PC-3 (cell line): ENCODE measurements at regions not wholly inside any gene's neighbourhood (a gene's known extent, or its start where the extent isn't known, plus 50 kb on each side); places are given as distances from the start of the nearest gene placed in this dataset.

Experiments used
- ATAC-seq: fragments of 200-7000 bp; cut with Tn5 transposase; 2 replicates; pipeline ENCODE4 v1.9.1; 2020; ENCODE audit warnings: mild to moderate bottlenecking, moderate library complexity
- BruUV-seq: library from RNA; stranded (reverse); fragments of 400-500 nt; replicated peaks from 2 replicates; lab custom pipeline; 2021; lab: Mats Ljungman, UMichigan
- CTCF ChIA-PET: fragments of 300-600 bp; sonication (Branson Sonifier 250); formaldehyde crosslinking; loops from one replicate; lab custom pipeline; 2022; ENCODE audit warnings: antibody characterized with exemption; lab: Charles Lee
- POLR2A ChIA-PET: fragments of 300-600 bp; sonication (Branson Sonifier 250); formaldehyde crosslinking; loops from one replicate; lab custom pipeline; 2022; ENCODE audit warnings: antibody characterized with exemption; ENCODE audit not compliant: unreplicated experiment; lab: Charles Lee
- DNase-seq: peaks from one replicate; pipeline ENCODE4 v3.0.0-alpha.2; 2015
- H2AFZ ChIP-seq: fragments of 300-600 bp; sonication (generic); 2 replicates; pipeline ENCODE4 v1.6.0; 2016; ENCODE audit warnings: antibody characterized with exemption, low read length
- H3F3A ChIP-seq: fragments of 300-600 bp; sonication (generic); one replicate; pipeline ENCODE4 v1.6.0; 2017; ENCODE audit warnings: antibody characterized with exemption, low read length, control low read depth, mild to moderate bottlenecking; ENCODE audit not compliant: unreplicated experiment
- H3K27ac ChIP-seq: fragments of 300-600 bp; sonication (generic); 2 replicates; pipeline ENCODE4 v1.5.1; 2016; ENCODE audit warnings: mild to moderate bottlenecking, low read length
- H3K27me3 ChIP-seq: fragments of 300-600 bp; sonication (generic); 2 replicates; pipeline ENCODE4 v1.6.1; 2016; ENCODE audit warnings: low read length, mixed read lengths
- H3K36me3 ChIP-seq: fragments of 300-600 bp; sonication (generic); 2 replicates; pipeline ENCODE4 v1.6.1; 2016; ENCODE audit warnings: low read depth, mixed run types, low read length, mixed read lengths
- H3K4me1 ChIP-seq: fragments of 300-600 bp; sonication (generic); 2 replicates; pipeline ENCODE4 v1.5.1; 2016; ENCODE audit warnings: low read length; ENCODE audit not compliant: insufficient read depth
- H3K4me2 ChIP-seq: fragments of 300-600 bp; sonication (generic); 2 replicates; pipeline ENCODE4 v1.6.0; 2016; ENCODE audit warnings: low read length
- H3K4me3 ChIP-seq: fragments of 300-600 bp; sonication (generic); 2 replicates; pipeline ENCODE4 v1.5.1; 2016; ENCODE audit warnings: mild to moderate bottlenecking, low read length, mixed read lengths
- H3K79me2 ChIP-seq: fragments of 300-600 bp; sonication (generic); 2 replicates; pipeline ENCODE4 v1.6.1; 2017; ENCODE audit warnings: low read length, mixed read lengths
- H3K9ac ChIP-seq: fragments of 300-600 bp; sonication (generic); 2 replicates; pipeline ENCODE4 v1.6.0; 2016; ENCODE audit warnings: mild to moderate bottlenecking, low read length
- H3K9me2 ChIP-seq: fragments of 300-600 bp; sonication (generic); replicated peaks from 2 replicates; pipeline ENCODE4 v1.6.1; 2016; ENCODE audit warnings: mixed run types, low read length, mixed read lengths
- H3K9me3 ChIP-seq: fragments of 300-600 bp; sonication (generic); 2 replicates; pipeline ENCODE4 v1.6.1; 2016; ENCODE audit warnings: low read length, mixed read lengths
- H4K20me1 ChIP-seq: fragments of 300-600 bp; sonication (generic); 2 replicates; pipeline ENCODE4 v1.6.1; 2016; ENCODE audit warnings: low read length, mixed read lengths
- CTCF ChIP-seq: fragments of 300-600 bp; sonication (generic); conservative IDR thresholded peaks from 2 replicates; pipeline ENCODE4 v1.5.1; 2017; ENCODE audit warnings: antibody characterized with exemption, low read depth, mild to moderate bottlenecking, low read length
- EZH2 ChIP-seq: fragments of 300-600 bp; sonication (generic); IDR thresholded peaks from one replicate; pipeline ENCODE4 v1.6.1; 2017; ENCODE audit warnings: antibody characterized with exemption, mild to moderate bottlenecking, low read length; ENCODE audit not compliant: unreplicated experiment
- EZH2phosphoT487 ChIP-seq: fragments of 300-600 bp; sonication (generic); IDR thresholded peaks from 2 replicates; pipeline ENCODE4 v1.6.1; 2018; ENCODE audit warnings: mild to moderate bottlenecking, antibody characterized with exemption, low read length, borderline replicate concordance
- intact Hi-C: fragments of 100-400 bp; cut with micrococcal nuclease; formaldehyde crosslinking; loops from 2 replicates; pipeline ENCODE4 v1.9.0; 2023

DNA sequence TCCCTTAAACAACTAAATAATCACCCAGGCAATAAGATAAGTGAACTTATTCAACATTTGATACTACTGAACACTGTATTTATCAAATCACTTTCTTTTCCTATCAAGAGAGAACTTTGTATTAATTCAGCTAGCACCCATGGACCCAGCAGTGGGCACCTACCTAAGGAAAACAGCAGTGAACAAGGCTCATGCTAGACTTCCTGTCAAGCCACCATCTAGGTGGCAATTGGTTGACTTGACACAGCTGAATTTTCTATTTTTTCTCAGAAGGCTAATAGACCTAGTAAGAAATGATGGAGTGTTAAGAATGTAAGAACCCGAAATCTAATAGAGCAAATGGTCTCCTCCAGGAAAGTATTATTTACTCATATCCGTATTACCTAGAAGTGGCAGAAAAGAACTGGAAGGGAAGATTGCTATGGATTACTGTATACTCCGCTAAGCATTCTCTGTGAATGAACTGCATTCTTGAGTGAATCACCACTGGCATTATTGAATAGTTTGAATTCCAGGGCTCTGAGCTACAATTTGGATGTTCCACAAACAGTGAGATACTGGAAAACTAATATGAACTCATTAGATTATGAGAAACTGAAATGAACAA lies 988.2 kb upstream of the CDH2 start:
- TF ChIP-seq EZH2 = no peak
- intact Hi-C loops = loop anchor here (1.0 to 10.0 kb wide), 4 partner anchors 11 to 800 kb away; no protein-coding TSS in a partner anchor
- Histone ChIP-seq H3K9me2 (0 out of 2 replicates have a peak, but pooled peaks cover under 1% of the 10 kb centered on the region), H3K4me2 (peak overlapping the region; percentile 53), H3K4me3 (0 out of 2 replicates have a peak overlapping the region, but pooled peaks have one; percentile 6), H3K27ac (peak overlapping the region; percentile 85), H3K79me2 (no peaks in the 10 kb centered on the region), H4K20me1 (no peaks in the 10 kb centered on the region), H3K4me1 (peaks cover 59% of the 10 kb centered on the region), H3K27me3 (no peaks in the 10 kb centered on the region), H2AFZ (no peak overlapping the region), H3K36me3 (no peaks in the 10 kb centered on the region), H3K9ac (peak overlapping the region; percentile 12; the same call in 1 of the 2 replicates), H3F3A (peaks cover 10% of the 10 kb centered on the region), H3K9me3 (no peaks in the 10 kb centered on the region)
- TSS peak; percentile 92 for BruUV-seq
- CTCF ChIA-PET = no interaction called here
- DNase-seq = peak; percentile 95
- POLR2A ChIA-PET = no interaction called here
- ATAC-seq = peak; percentile 87

DNA sequence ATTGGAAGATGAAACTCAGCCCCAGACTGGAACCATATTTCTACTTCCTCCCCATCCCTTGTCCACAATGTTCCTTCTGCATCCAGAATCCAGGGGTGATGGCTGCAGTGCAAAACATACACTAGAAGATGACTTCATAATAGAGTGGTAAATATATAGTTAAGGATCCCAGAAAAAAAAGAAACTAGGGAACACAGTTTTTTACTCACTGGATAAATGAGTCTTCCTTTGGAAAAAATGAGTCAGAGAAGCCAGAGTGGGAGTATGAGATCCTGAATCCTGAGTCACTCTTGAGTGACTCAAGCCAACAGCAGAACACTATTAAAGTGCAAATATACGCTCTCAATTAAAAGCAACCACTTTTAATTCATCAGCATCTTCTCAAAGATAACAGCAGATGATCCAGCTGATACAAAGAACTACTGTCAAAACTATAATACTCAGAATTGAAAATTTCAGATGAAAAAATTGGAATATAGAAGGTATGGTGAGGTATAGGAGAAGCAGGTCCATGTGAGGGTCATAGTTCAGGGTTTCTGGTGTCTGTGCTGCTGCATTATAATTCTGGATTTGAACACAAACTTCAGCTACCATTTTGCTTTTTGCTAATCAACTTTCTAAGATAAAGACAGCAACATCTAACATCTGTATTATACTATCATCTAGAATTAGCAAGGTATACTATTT lies 987.2 kb upstream of the CDH2 start:
- Histone ChIP-seq H4K20me1 (no peaks in the 10 kb centered on the region), H3K4me2 (peak overlapping the region; percentile 53), H3K36me3 (no peaks in the 10 kb centered on the region), H3K9me3 (no peaks in the 10 kb centered on the region), H3K9me2 (no peaks in the 10 kb centered on the region), H3K9ac (peak overlapping the region; percentile 12; the same call in 1 of the 2 replicates), H3K27ac (peak overlapping the region; percentile 85), H3K79me2 (no peaks in the 10 kb centered on the region), H3K4me3 (no peak overlapping the region), H3K4me1 (peaks cover 63% of the 10 kb centered on the region), H3K27me3 (no peaks in the 10 kb centered on the region), H3F3A (peaks cover 10% of the 10 kb centered on the region), H2AFZ (no peak overlapping the region)
- intact Hi-C loops = loop anchor here (2.0 to 10.0 kb wide), 3 partner anchors 157 to 799 kb away; no protein-coding TSS in a partner anchor
- DNase-seq = peak; percentile 96
- ChIA-PET CTCF (no interaction called here), POLR2A (no interaction called here)
- TSS peak; percentile 94 for BruUV-seq
- ATAC-seq = peak; percentile 66
- TF ChIP-seq CTCF = no peak
- TF ChIP-seq EZH2phosphoT487 = no peak
- TF ChIP-seq EZH2 = no peak

DNA sequence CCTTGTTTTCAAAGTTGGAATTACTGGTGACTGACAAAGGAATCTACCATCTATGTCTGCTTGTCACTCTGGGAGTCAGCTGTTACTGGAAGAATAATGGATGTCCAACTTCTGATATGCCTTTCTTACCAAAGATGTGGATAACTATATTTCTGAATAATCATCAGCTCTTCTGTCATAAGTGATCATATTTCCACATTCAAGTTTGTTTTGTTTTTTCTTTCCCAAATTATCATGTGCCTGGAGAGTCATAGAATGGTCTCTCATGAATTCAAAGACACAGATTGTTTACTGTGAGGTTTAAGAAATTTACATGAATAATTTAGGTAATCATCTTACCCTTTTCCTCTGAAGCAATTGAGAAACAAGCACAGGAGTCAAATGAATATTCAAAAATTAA lies 986.7 kb upstream of the CDH2 start:
- TF ChIP-seq EZH2phosphoT487 (no peak), EZH2 (no peak), CTCF (no peak)
- Histone ChIP-seq H4K20me1 (no peaks in the 10 kb centered on the region), H3K9me2 (no peaks in the 10 kb centered on the region), H3K27me3 (no peaks in the 10 kb centered on the region), H3K27ac (peak overlapping the region; percentile 85), H3K9me3 (no peaks in the 10 kb centered on the region), H3K4me2 (peak overlapping the region; percentile 51), H3K9ac (0 out of 2 replicates have a peak overlapping the region, but pooled peaks have one; percentile 11), H3F3A (peaks cover 10% of the 10 kb centered on the region), H3K79me2 (no peaks in the 10 kb centered on the region), H3K4me3 (no peak overlapping the region), H3K4me1 (peaks cover 63% of the 10 kb centered on the region), H3K36me3 (no peaks in the 10 kb centered on the region), H2AFZ (no peak overlapping the region)
- DNase-seq = no peak
- CTCF ChIA-PET = no interaction called here
- POLR2A ChIA-PET = no interaction called here
- intact Hi-C loops = loop anchor here (10.0 kb wide), 2 partner anchors 349 to 799 kb away; no protein-coding TSS in a partner anchor
- ATAC-seq = no peak
- TSS peak; percentile 33 for BruUV-seq
